ENCODE measurements at regions not wholly inside any gene's neighbourhood (a gene's known extent, or its start where the extent isn't known, plus 50 kb on each side); places are given as distances from the start of the nearest gene placed in this dataset.
"Not testable (repeated sequence)": the region's sequence is repeated elsewhere in the genome, so short reads cannot be mapped to it uniquely, and the experiment has no call there.

DNA sequence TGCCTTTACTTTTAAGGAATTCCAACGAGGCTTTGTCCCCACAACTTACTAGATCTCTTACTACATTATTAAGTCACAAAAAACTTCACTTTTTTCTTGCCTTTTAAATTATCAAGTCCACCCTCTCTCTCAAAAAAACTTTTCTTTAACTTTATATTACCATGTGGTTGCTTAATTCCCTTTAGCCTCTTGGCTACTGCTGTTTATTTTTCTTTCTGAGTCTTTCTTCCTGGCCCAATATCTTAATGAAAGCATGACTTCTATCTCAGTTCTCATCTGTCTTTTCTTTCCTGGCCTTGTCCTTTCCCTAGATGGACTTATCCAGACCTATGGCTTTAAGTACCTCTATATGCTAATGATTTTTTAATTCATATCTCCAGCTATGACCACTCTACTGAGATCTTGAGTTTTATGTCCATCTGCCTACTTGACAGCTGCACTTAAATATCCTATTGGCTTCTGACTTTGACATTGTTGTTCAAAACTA, 710.5 kb downstream of the RFPL4B start:
- Mint-ChIP-seq H3K27ac (no peak overlapping the region), H3K36me3 (ENCODE audit: low read depth) (no peaks in the 10 kb centered on the region), H3K4me1 (no peaks in the 10 kb centered on the region), H3K27me3 (no peaks in the 10 kb centered on the region), H3K4me3 (no peak overlapping the region), H3K9me3 (no peaks in the 10 kb centered on the region)
- TF ChIP-seq, protein P1, sequence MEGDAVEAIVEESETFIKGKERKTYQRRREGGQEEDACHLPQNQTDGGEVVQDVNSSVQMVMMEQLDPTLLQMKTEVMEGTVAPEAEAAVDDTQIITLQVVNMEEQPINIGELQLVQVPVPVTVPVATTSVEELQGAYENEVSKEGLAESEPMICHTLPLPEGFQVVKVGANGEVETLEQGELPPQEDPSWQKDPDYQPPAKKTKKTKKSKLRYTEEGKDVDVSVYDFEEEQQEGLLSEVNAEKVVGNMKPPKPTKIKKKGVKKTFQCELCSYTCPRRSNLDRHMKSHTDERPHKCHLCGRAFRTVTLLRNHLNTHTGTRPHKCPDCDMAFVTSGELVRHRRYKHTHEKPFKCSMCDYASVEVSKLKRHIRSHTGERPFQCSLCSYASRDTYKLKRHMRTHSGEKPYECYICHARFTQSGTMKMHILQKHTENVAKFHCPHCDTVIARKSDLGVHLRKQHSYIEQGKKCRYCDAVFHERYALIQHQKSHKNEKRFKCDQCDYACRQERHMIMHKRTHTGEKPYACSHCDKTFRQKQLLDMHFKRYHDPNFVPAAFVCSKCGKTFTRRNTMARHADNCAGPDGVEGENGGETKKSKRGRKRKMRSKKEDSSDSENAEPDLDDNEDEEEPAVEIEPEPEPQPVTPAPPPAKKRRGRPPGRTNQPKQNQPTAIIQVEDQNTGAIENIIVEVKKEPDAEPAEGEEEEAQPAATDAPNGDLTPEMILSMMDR (IDR thresholded peaks at IDR 0.05), result no peak
- intact Hi-C loops (cut with micrococcal nuclease), result no loop called here
- ChIA-PET POLR2A (no interaction called here), CTCF (no interaction called here)
- DNase-seq (no peak), ATAC-seq (ENCODE audit: low read depth) (no peak)

GRCh38 chr6:113060664-113061063, 713.5 kb downstream of the RFPL4B start:
- no peaks in the 10 kb centered on the region for H3K4me1 Mint-ChIP-seq
- ChIA-PET POLR2A (no interaction called here), CTCF (no interaction called here)
- no peaks in the 10 kb centered on the region for H3K9me3 Mint-ChIP-seq
- no peak for DNase-seq
- peaks cover 2% of the 10 kb centered on the region for H3K27me3 Mint-ChIP-seq
- ATAC-seq (ENCODE audit: low read depth), result no peak
- H3K27ac Mint-ChIP-seq, result no peak overlapping the region
- intact Hi-C loops (cut with micrococcal nuclease), result no loop called here
- TF ChIP-seq, protein P1 (IDR thresholded peaks at IDR 0.05), result no peak
- H3K4me3 Mint-ChIP-seq, result no peak overlapping the region
- no peaks in the 10 kb centered on the region for H3K36me3 Mint-ChIP-seq (ENCODE audit: low read depth)

- H3K4me3 Mint-ChIP-seq, result no peak overlapping the region
- TF ChIP-seq, protein P1 (IDR thresholded peaks at IDR 0.05), result no peak
- ChIA-PET POLR2A (no interaction called here), CTCF (no interaction called here)
- H3K36me3 Mint-ChIP-seq (ENCODE audit: low read depth), result no peaks in the 10 kb centered on the region
- peaks cover 2% of the 10 kb centered on the region for H3K27me3 Mint-ChIP-seq
- DNase-seq (no peak), ATAC-seq (ENCODE audit: low read depth) (no peak)
- H3K27ac Mint-ChIP-seq, result no peak overlapping the region
- no peaks in the 10 kb centered on the region for H3K4me1 Mint-ChIP-seq
- H3K9me3 Mint-ChIP-seq, result no peaks in the 10 kb centered on the region
- intact Hi-C loops (cut with micrococcal nuclease), result no loop called here
Measured at GRCh38 chr6:113065611-113066010, 718.5 kb downstream of the RFPL4B start.

DNA sequence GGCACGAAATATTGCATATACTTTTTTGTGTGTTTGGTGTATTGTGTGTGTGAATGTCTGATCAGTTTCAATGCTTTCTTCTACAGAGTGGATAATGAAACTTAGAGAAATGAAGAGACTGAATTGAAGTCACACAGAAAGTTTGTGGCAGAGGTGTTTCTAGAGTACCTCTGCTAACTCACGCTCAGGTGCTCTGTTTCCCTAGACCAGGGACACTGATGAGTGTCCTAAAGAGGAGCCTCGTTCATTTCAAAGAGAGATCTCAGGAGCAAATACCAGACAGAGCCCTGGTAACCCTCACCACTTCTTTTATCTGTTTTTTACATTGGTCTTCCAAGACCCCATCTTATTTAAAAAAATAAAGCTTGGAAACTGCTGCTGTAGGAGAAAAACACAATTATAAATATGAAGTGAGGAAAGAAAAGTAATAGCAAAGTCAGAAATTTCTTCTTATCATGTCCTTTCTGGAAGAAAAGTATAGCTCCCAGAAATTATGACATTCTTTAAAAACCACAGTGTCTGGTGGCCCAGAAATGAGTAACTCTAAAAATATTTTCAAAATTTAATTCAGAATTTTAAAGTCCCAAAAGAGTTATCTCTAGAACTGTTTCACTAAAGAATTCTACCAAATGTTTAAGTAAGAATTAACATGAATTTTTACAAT, 720.6 kb downstream of the RFPL4B start:
- Mint-ChIP-seq H3K4me1 (no peaks in the 10 kb centered on the region), H3K27me3 (peaks cover 2% of the 10 kb centered on the region), H3K27ac (no peak overlapping the region), H3K9me3 (no peaks in the 10 kb centered on the region), H3K4me3 (no peak overlapping the region), H3K36me3 (ENCODE audit: low read depth) (no peaks in the 10 kb centered on the region)
- no peak for DNase-seq
- ATAC-seq (ENCODE audit: low read depth), result no peak
- TF ChIP-seq, protein P1 (IDR thresholded peaks at IDR 0.05), result no peak
- ChIA-PET CTCF (interaction anchor here (0.6 kb wide), 1 partner anchor 350 kb away, joined by 4 read pairs; no protein-coding TSS in a partner anchor), POLR2A (no interaction called here)
- intact Hi-C loops (cut with micrococcal nuclease), result no loop called here

GRCh38 chr6:113068570-113068969, 721.4 kb downstream of the RFPL4B start:
- Mint-ChIP-seq H3K27me3 (peaks cover 2% of the 10 kb centered on the region), H3K27ac (no peak overlapping the region), H3K36me3 (ENCODE audit: low read depth) (no peaks in the 10 kb centered on the region), H3K9me3 (no peaks in the 10 kb centered on the region), H3K4me1 (no peaks in the 10 kb centered on the region), H3K4me3 (no peak overlapping the region)
- TF ChIP-seq, protein P1 (IDR thresholded peaks at IDR 0.05), result no peak
- DNase-seq, result no peak
- CTCF ChIA-PET, result interaction anchor here (0.6 kb wide), 1 partner anchor 349 kb away, joined by 4 read pairs; no protein-coding TSS in a partner anchor
- no peak for ATAC-seq (ENCODE audit: low read depth)
- POLR2A ChIA-PET, result no interaction called here
- intact Hi-C loops (cut with micrococcal nuclease), result no loop called here

DNA sequence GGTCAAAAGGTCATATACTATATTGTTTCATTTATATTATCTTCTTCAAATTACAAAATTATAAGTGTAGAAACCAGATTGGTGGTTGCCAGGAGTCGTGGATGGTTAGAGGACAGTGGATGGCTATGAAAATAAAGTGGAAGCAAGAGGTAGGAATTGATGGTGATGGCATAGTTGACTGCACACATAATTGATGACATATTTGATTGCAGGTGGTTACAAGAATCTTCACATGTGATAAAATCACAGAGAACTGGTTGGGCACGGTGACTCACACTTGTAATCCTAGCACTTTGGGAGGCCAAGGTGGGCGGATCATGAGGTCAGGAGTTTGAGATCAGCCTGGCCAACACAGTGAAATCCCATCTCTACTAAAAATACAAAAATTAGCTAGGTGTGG, 723.6 kb downstream of the RFPL4B start:
- POLR2A ChIA-PET; H3K9me3 Mint-ChIP-seq; H3K36me3 Mint-ChIP-seq (ENCODE audit: low read depth); H3K27me3 Mint-ChIP-seq; H3K4me1 Mint-ChIP-seq; H3K27ac Mint-ChIP-seq; intact Hi-C loops (cut with micrococcal nuclease); H3K4me3 Mint-ChIP-seq; CTCF ChIA-PET; DNase-seq; ATAC-seq (ENCODE audit: low read depth): not testable (repeated sequence)
